NB4 (cell line): ENCODE measurements at regions not wholly inside any gene's neighbourhood (a gene's known extent, or its start where the extent isn't known, plus 50 kb on each side); places are given as distances from the start of the nearest gene placed in this dataset.

Experiments
- MYC ChIP-seq: IDR thresholded peaks from 2 replicates; pipeline ENCODE4 v1.6.1; 2011; ENCODE audit warnings: low read depth, low read length
- POLR2A ChIP-seq: IDR thresholded peaks from 2 replicates; pipeline ENCODE4 v1.6.1; 2011; ENCODE audit warnings: mild to moderate bottlenecking; ENCODE audit not compliant: insufficient read length; ENCODE audit errors: extremely low read depth
- TF ChIP-seq, protein P1 (sequence below): IDR thresholded peaks from one replicate; pipeline ENCODE4 v1.5.1; 2012; ENCODE audit warnings: low read depth, low read length

- TF ChIP-seq POLR2A (no peak), MYC (no peak)
- TF ChIP-seq, protein P1, sequence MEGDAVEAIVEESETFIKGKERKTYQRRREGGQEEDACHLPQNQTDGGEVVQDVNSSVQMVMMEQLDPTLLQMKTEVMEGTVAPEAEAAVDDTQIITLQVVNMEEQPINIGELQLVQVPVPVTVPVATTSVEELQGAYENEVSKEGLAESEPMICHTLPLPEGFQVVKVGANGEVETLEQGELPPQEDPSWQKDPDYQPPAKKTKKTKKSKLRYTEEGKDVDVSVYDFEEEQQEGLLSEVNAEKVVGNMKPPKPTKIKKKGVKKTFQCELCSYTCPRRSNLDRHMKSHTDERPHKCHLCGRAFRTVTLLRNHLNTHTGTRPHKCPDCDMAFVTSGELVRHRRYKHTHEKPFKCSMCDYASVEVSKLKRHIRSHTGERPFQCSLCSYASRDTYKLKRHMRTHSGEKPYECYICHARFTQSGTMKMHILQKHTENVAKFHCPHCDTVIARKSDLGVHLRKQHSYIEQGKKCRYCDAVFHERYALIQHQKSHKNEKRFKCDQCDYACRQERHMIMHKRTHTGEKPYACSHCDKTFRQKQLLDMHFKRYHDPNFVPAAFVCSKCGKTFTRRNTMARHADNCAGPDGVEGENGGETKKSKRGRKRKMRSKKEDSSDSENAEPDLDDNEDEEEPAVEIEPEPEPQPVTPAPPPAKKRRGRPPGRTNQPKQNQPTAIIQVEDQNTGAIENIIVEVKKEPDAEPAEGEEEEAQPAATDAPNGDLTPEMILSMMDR, result no peak
These were observed 364.1 kb downstream of the TOX3 start for GRCh38 chr16:52182840-52183239.
